Stimulated activated CD8-positive, alpha-beta memory T cell treated with anti-CD3 and anti-CD28 coated beads, Interleukin-7, amount 100 ng/mL, for 48 hours (primary cell): ENCODE measurements at regions not wholly inside any gene's neighbourhood (a gene's known extent, or its start where the extent isn't known, plus 50 kb on each side); places are given as distances from the start of the nearest gene placed in this dataset.

ENCODE experiments used
- DNase-seq, 2 donors: peaks; one replicate each; pipeline ENCODE4 v3.0.0-alpha.2; 2020; ENCODE audit warnings: low read depth in 1 of 2; ENCODE audit errors: extremely low read depth in 1 of 2

DNA sequence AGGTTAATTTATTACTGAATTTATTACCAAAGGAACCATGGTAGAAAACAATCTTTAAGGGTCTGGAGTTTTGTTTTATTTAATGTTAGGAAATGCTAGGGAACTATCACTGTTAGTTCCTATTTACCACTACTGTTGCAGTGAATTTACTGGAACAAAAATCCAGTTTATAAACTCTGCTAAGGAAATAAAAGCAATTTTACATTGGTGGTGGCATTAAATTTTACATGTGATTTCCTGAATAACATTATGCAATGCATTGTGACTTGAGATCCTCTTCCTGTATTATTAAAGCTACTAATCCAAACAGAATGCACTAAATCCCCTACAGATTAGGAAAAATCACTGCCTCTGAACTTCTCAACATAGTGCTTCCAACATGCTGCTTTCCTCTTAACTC, 599.5 kb upstream of the PTGER4 start:
- DNase-seq: no peak

DNA sequence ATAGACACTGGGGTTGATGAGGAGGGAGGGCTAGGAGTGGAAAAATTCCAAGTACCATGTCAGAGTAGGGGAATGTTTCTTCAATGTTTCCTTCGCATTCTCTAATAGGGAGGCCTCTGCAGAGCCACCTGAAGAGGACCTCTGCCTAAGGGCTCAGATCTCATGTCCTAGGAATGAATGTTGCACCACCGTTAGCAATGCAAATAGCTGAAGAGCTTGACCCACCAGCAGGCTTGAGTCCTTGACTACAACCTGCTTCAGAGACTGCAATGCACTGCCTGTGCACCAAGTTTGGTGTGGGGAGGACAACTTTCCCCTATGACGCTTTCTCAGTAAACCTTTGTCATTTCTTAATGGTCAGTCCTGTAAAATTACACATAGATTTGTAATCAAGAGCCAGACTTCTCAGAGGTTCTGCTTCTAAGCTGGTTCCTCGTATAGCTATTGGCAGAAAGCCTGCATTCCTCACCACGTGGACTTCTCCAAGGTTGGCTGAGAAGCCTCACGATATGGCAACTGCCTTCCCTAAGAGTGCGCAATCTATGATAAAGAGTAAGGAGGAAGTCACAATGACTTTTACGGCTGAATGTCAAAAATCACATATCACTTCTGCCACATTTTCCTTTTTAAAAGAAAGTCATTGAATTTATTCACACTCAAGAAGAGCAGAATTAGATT, 600.7 kb upstream of the PTGER4 start:
- DNase-seq: no peak

DNA sequence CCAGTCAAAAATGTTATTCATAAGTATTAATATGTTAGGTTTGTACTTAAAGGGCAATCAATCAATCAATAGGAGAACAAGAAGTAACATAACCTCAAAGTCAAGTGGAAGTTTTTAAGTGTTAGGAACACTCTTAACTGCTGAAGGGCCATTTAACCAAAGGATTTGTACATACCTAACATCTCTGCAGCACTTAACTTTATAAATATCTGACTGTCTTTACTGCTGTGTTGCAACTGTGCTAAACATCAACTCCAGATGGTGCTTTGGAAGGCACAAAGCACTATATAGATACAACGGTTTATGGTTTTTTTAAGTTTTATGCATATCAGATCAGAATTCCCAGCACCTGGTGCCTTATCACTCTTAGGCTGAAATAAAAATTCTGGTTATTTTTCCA, 604.9 kb upstream of the PTGER4 start:
- DNase-seq: no peak

DNA sequence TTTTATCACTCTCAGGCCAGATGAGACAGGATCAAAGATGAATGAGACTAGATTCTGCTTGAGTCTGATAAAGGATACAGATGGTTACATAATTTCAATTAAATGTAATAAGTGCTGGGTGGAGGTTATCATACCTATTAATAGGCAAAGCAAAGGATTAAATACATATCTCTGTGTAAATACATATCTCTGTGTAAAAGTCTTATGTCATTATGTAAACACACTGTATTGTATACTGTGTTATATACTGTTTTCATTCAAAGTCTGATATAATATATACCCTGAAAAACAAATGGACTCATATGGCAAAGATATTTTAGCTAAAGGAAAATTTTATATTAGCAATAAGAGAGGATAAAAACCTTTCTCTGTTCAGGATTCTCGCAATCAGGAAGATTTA, 605.8 kb upstream of the PTGER4 start:
- DNase-seq: no peak

DNA sequence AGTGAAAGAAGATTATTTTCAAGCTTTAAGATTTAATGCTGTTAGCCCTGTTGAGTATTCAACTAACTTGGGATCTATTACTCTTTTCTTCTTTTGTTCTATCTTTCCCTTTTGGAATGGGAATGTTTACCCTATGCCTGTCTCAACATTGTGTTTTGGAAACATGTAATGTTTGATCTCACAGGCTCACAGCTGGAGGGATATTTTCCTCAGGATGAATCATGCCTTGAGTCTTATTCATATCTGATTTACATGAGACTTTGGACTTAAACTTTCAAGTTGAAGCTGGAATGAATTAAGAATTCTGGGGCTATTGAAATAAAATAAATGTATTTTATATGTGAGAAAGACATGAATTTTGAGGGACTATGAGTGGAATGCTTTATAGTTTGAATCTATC, 607.8 kb upstream of the PTGER4 start:
- no peak for DNase-seq

DNA sequence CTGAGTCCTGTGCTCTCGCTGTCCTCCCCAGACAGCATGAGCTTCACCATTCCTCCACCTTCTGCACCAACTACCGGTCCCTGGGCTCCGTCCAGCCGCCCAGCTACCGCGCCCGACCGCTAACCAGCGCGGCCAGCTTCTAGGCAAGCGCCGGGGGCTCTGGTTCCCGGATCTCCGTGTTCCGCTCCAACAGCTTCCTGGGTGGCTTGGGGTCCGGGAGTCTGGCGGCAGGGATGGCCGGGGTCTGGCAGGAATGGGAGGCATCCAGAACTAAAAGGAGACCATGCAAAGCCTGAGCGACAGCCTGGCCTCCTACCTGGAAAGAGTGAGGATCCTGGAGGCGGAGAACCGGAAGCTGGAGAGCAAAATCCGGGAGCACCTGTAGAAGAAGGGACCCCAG, 613.1 kb upstream of the PTGER4 start:
- DNase-seq: no peak

DNA sequence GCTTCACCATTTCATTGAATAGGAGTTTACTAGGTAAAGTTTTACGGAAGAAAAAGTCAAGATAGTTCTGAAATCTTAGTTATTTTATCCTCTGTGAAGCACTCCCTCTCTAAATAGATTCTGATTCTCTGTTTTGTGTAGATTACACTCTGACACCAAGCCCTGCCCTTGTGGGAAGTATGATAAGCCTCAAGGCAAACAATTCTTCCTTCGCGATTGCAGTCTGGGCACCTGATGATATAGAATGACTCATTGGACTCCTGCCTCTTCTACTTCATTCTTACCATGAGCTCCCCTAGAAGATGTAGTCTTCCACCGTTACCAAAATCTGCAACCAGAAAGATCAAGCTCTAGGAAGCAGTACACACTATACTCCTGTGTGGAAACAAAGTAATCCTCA, 626.9 kb upstream of the PTGER4 start:
- DNase-seq: no peak

DNA sequence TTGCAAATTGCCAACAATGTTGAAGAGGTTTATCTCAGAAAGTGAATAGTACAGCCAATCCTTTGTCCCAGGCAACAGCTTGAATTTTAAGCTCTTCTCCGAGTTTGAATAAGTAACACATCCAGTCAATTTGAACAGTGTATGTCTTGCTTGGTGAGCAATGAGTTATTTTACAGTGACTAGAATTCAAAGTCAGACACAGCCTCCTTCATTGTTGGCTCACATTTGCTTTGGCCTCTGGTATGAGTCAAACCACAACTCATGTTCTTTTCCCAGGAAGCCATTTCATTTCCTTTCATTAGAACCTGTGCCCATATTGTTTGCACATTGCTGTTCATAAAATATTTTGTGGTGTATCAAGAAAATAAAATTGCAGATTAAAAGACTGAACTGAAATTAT, 622.0 kb upstream of the DAB2 start:
- no peak for DNase-seq

DNA sequence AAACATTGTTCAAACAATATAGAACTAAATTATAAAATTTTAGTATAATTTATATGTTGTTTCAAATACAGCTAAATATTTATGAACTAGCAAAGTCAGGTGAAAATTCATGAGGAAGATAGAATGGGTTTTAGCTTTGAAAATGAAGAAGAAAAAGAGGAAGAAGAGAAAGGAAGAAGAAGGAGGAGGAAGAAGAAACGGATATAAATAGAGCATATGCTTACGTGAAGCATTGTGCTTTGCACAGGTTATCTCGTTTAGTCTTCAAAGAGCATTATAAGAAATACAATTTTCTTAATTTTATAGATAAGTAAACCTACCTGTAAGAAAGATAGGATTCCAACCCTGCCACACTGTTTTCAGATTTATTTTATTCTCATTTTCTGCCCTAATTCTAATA, 620.6 kb upstream of the DAB2 start:
- no peak for DNase-seq

DNA sequence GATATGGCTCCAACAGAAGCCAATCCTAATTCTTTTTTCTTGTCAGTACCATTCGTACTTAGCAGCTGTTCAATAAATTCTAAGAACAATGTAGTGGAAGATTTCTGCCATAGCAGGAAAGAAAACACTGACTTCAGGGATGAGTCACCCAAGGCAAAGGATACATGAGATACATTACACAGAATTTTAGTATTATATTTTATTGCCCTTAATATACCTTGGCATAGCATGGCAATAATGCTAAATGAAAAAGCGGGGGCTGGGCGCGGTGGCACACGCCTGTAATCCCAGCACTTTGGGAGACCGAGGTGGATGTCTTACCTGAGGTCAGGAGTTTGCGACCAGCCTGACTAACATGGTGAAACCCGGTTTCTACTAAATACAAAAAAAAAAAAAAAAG, 619.1 kb upstream of the DAB2 start:
- DNase-seq: no peak

DNA sequence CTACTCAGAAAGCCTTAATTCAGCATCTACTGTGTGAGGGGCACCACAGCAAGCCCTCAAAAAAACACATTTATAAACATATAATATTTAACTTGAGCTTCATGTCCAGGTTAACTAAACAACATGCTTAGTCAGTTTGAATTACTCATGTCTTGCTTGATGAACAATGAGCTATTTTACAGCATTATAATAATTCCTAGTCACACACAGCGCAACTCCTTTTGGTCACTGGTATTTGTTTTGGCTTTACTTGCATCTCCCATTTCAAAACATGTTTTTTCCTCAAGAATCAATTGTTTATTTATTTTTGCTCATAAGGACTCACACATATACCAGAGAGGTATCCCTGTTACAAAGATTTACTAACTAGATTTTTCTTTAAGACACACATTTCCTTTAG, 616.7 kb upstream of the DAB2 start:
- DNase-seq: no peak

DNA sequence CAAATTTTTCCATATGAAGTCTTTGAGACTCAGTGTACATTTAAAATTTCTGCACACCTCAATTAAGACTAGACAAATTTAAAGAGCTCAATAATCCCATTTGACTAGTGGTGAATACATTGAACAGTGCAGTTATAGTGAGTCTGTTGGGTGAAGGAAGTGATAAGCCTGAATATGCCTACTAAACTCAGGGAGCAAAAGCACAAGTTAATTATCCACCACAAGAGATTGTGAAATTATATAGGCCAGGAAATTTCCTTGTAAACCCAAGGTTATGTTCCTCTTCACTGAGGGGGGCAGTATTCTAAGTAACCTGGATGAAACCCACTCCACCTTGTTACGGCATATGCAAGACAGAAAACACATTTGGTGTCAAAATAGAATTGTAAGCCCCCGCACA, 612.9 kb upstream of the DAB2 start:
- DNase-seq: no peak

DNA sequence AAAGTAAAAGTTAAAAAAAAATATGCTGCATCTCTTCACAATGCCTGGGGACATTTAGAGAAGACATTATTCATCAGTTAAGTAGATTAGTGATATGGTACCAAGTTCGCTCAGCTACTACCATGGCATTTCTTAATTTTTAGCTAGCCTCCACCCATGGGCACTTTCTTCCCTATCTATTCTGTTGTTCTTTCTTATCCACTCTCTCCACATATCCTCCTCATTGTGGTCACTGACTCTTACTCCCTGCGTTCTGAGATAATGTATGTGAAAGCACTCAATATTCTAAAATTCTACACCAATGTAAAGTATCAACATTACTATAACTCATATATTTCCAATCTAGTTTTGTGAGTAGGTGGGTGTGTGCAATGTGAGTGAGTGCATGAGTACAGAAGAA, 609.7 kb upstream of the DAB2 start:
- no peak for DNase-seq

DNA sequence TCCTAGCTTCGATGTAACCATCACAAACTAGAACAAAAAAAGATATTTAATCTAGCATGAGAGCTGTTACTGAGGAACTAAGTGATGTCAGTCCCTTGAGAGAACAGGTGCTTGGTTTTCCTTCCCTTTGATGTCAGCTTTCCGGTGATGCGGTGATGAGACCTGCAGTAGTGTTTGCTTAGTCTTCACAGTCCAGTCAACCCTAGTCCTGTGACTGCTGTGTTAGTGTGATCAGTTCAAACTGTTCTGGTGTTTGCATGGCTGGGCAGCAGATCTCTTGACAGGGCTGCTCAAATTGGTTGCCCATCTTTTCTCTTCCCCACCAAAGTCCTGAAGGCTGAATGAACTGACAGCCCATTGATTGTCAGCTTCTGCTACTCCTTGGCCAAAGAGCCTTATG, 608.6 kb upstream of the DAB2 start:
- no peak for DNase-seq

DNA sequence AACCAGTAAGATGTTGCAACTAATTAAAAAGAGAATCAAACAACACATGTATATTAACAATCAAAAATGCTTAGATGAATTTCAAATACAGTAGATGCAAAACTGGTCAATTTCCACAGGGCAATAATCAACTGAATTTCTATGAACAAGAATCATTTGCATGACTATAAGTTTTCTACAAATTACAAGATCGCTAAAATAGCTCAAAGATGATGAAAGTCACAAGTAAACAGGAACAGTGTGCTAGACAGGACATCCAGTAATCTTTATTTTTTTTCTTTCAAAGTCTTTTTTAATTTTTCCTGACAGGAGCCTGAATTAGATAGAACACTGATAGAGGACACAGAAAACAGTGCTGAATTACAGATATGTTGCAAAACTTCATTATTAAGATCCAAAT, 608.2 kb upstream of the DAB2 start:
- DNase-seq: no peak

DNA sequence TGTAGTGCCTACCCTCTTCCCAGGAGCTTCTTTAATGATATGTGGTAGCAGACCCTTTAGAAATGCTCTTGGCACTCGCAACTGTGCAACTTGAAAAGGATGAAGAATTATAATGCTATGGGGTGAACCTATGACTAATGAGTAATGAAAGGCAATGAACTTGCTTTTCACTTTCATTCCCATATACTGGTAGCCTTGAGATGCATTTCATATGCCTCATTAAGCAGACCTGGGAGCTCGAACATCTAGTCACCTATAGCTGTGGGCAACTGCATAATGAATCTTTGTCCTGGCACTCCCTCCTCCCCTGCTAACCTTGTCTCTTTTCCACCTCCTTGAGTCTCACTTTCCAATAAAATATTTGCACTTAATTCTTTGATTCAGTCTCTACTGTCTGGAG, 605.9 kb upstream of the DAB2 start:
- no peak for DNase-seq

DNA sequence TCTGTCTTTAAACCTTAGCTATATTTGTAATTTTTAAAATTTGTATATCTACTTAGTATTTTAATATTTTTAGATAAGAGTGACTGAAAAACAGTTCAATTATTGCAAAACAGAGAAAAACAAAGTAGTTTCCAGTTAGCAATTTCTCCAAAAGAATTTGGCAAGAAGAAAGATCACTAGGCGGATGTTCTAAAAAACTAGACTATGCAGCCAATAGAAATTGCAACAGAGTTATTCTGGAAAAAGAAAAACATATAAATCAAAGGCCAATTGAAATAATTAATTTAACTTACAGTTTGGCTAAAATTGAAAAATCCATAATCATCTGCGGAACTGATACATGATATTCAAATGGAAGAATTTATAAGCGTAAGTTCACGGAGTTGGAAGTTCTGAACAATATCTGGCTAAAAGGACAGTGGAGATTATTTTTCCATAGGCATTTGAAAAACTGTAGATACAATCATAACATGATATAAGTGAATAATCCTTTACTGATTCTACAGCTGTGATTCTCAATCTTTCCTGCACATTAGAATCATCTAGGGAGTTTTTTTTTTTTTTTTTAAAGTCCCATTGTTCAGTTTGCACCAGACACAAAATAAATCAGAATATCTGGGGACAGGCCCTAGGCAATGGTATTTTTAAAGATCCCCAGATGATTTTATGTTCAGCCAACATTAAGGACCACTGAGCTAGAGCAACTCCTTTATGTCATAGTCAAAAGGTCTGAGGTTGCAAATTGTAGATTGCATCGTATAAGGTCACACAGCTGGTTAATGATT, 605.1 kb upstream of the DAB2 start:
- DNase-seq: no peak

DNA sequence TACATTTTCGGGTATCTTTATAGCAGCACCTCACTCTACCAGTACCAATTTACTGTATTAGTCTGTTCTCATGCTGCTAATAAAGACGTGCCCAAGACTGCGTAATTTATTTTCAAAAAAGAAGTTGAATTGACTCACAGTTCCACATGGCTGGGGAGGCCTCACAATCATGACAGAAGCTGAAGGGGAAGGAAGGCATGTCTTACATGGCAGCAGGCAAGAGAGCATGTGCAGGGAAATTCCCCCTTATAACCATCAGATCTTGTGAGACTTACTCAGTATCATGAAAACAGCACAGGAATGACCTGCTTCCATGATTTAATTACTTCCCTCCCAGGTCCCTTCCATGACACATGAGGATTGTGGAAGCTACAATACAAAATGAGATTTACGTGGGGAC, 602.6 kb upstream of the DAB2 start:
- no peak for DNase-seq

DNA sequence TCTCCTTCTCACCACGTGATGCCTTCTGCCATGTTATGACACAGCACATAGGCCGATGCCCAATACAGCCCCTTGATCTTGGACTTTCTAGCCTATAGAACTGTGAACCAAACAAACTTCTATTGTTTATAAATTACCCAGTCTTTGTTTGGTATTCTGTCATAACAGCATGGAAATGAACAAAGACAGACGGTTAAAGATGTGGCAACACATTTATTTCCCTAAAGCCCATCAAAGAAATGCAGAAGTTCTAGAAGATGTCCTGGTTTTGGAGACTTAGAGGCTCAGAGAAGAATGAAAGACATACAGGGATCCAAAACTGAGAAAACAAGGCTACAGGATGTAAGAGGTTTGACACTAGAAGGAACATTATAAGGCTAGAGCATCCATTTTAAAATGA, 600.8 kb upstream of the DAB2 start:
- no peak for DNase-seq

DNA sequence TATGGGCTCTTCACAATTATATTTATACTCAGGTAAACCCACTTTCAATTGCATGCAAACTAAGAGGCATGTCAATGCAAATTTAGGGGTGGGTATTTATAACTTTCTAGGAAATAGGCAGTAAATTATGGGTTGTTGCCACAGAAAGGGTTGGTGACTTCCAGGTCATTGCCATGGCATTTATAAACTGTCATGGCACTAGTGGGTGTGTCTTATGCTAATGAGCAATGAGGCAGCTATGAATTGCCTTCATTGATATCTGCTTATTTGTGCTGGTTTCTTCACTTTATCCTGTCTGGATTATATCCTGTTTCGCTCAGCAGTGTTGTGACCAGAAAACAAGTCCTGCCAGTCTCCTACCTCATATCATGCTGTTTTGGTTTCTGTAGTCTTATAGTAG, 597.3 kb upstream of the DAB2 start:
- no peak for DNase-seq

DNA sequence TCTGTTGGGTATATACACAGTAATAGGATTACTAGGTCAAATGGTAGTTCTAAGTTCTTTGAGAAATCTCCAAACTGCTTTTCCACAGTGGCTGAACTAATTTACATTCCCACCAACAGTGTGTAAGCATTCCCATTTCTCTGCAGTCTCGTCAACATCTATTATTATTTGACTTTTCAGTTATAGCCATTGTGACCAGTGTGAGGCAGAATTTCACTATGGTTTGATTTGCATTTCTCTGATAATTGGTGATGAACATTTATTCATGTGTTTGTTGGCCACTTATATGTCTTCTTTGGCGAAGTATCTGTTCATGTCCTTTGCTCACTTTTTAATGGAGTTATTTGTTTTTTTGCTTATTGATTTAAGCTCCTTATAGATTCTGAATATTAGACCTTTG, 596.2 kb upstream of the DAB2 start:
- DNase-seq: no peak

DNA sequence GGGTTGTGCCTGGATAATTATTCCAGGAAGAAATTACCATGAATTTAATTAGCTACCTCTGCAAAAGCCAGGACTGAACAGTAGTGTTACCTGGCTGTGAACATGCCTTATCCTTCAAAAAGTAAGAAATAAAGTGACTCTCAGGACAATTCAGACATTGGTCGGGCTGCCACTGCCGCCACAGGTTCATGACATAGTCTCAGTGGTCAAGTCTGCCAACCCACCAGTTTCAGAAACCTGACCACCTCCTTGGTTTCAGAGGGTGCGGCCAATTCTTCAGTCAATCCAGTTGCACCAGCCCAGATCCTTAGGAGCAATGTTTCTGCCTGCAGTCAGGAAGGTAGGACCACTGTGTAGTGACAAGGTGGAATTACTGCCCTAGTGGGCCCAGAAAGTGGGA, 593.1 kb upstream of the DAB2 start:
- DNase-seq: no peak

DNA sequence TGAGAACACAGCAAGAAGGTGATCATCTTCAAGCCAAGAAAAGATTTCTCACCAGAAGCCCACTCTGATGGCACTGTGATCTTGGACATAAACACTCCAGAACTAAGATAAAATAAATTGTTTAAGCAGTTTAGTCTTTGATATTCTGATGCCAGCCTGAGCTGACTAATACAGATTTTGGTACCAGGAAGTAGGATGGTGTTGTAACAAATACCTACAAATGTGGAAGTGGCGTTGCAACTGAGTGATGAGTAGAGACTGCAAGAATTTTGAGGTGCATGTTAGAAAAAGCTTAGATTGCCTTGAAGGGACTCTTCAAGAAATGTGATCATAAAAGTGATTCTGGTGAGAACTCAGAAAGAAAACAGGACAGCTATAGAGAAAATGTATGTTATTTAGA, 592.4 kb upstream of the DAB2 start:
- DNase-seq: no peak
